ENCODE measurements at regions not wholly inside any gene's neighbourhood (a gene's known extent, or its start where the extent isn't known, plus 50 kb on each side); places are given as distances from the start of the nearest gene placed in this dataset.

GRCh38 chr5:6818594-6819511 is 105.6 kb downstream of the TENT4A start:
- H3K4me3 ChIP-seq (ENCODE audit: control extremely low read depth in 1 of 5, extremely low read depth in 1 of 5, insufficient read depth in 1 of 5, low read depth in 2 of 5, low read length in 4 of 5), result no peak overlapping the region
- peaks cover 1 to 24% (median 7%) of the 10 kb centered on the region in 3 donors for H3K9me3 ChIP-seq (ENCODE audit: control extremely low read depth in 1 of 3, control insufficient read depth in 2 of 3, insufficient read depth in 1 of 3, low read length in 2 of 3)
- H3K36me3 ChIP-seq (replicated peaks in 1 of 2; ENCODE audit: control extremely low read depth in 1 of 2, control insufficient read depth in 1 of 2, extremely low read depth in 1 of 2, insufficient read depth in 2 of 2, low read length in 1 of 2), result no peaks in the 10 kb centered on the region
- H3K27ac ChIP-seq (ENCODE audit: low read length in 2 of 2), result no peak overlapping the region
- Mint-ChIP-seq H3K27me3 (peaks cover 10% of the 10 kb centered on the region), H3K4me1 (no peaks in the 10 kb centered on the region), H3K27ac (no peak overlapping the region), H3K9me3 (ENCODE audit: insufficient read depth) (peaks cover 10% of the 10 kb centered on the region), H3K4me3 (no peak overlapping the region)
- no peak overlapping the region for H3K4me2 ChIP-seq (replicated peaks; ENCODE audit: low read depth, low read length, poor library complexity, severe bottlenecking)
- ChIA-PET POLR2A (no interaction called here), CTCF (no interaction called here)
- no peak overlapping the region for H2AFZ ChIP-seq (ENCODE audit: insufficient read depth, low read depth, low read length, poor library complexity, severe bottlenecking)
- DNase-seq (no peak), ATAC-seq (ENCODE audit: low read depth) (no peak)
- no peaks in the 10 kb centered on the region for H3K79me2 ChIP-seq (ENCODE audit: control insufficient read depth, insufficient read depth, low read length)
- H3K9ac ChIP-seq (ENCODE audit: low read length), result no peak overlapping the region
- intact Hi-C loops (cut with micrococcal nuclease), result no loop called here
- H3K27me3 ChIP-seq (replicated peaks in 1 of 4; ENCODE audit: control extremely low read depth in 1 of 4, control insufficient read depth in 3 of 4, insufficient read depth in 4 of 4, low read length in 3 of 4), result peaks cover 0 to 4% (median 0%) of the 10 kb centered on the region in 4 experiments
- H4K20me1 ChIP-seq (ENCODE audit: control insufficient read depth, insufficient read depth, low read length, poor library complexity, severe bottlenecking), result no peaks in the 10 kb centered on the region
- TF ChIP-seq EZH2 (IDR thresholded peaks at IDR 0.05; ENCODE audit: borderline replicate concordance, insufficient read depth, low read depth, low read length, poor library complexity, severe bottlenecking) (no peak), CTCF (IDR thresholded peaks at IDR 0.05) (no peak)
- H3K4me1 ChIP-seq (ENCODE audit: control insufficient read depth in 2 of 2, insufficient read depth in 2 of 2, low read length in 2 of 2), result no peaks in the 10 kb centered on the region
- WGBS (ENCODE audit: insufficient coverage), result 81% methylated on average over 10 of the region's 14 CpGs

- Histone ChIP-seq H3K9me3 (ENCODE audit: control extremely low read depth in 1 of 3, control insufficient read depth in 2 of 3, insufficient read depth in 1 of 3, low read length in 2 of 3) (peaks cover 1 to 24% (median 7%) of the 10 kb centered on the region in 3 donors), H3K36me3 (replicated peaks in 1 of 2; ENCODE audit: control extremely low read depth in 1 of 2, control insufficient read depth in 1 of 2, extremely low read depth in 1 of 2, insufficient read depth in 2 of 2, low read length in 1 of 2) (no peaks in the 10 kb centered on the region), H3K27me3 (replicated peaks in 1 of 4; ENCODE audit: control extremely low read depth in 1 of 4, control insufficient read depth in 3 of 4, insufficient read depth in 4 of 4, low read length in 3 of 4) (peaks cover 0 to 4% (median 0%) of the 10 kb centered on the region in 4 experiments), H3K79me2 (ENCODE audit: control insufficient read depth, insufficient read depth, low read length) (no peaks in the 10 kb centered on the region), H3K4me1 (ENCODE audit: control insufficient read depth in 2 of 2, insufficient read depth in 2 of 2, low read length in 2 of 2) (no peaks in the 10 kb centered on the region), H2AFZ (ENCODE audit: insufficient read depth, low read depth, low read length, poor library complexity, severe bottlenecking) (no peak overlapping the region), H4K20me1 (ENCODE audit: control insufficient read depth, insufficient read depth, low read length, poor library complexity, severe bottlenecking) (no peaks in the 10 kb centered on the region), H3K4me3 (ENCODE audit: control extremely low read depth in 1 of 5, extremely low read depth in 1 of 5, insufficient read depth in 1 of 5, low read depth in 2 of 5, low read length in 4 of 5) (no peak overlapping the region), H3K9ac (ENCODE audit: low read length) (no peak overlapping the region), H3K4me2 (replicated peaks; ENCODE audit: low read depth, low read length, poor library complexity, severe bottlenecking) (no peak overlapping the region), H3K27ac (ENCODE audit: low read length in 2 of 2) (no peak overlapping the region)
- Mint-ChIP-seq H3K4me1 (no peaks in the 10 kb centered on the region), H3K27ac (no peak overlapping the region), H3K4me3 (no peak overlapping the region), H3K9me3 (ENCODE audit: insufficient read depth) (peaks cover 10% of the 10 kb centered on the region), H3K27me3 (peaks cover 10% of the 10 kb centered on the region)
- 82% methylated on average over 5 of the region's 6 CpGs for WGBS (ENCODE audit: insufficient coverage)
- TF ChIP-seq EZH2 (IDR thresholded peaks at IDR 0.05; ENCODE audit: borderline replicate concordance, insufficient read depth, low read depth, low read length, poor library complexity, severe bottlenecking) (no peak), CTCF (IDR thresholded peaks at IDR 0.05) (no peak)
- ChIA-PET POLR2A (no interaction called here), CTCF (no interaction called here)
- DNase-seq (no peak), ATAC-seq (ENCODE audit: low read depth) (no peak)
- intact Hi-C loops (cut with micrococcal nuclease), result no loop called here
Observed at GRCh38 chr5:6819521-6819920, 106.3 kb downstream of the TENT4A start.
